ENCODE measurements at regions not wholly inside any gene's neighbourhood (a gene's known extent, or its start where the extent isn't known, plus 50 kb on each side); places are given as distances from the start of the nearest gene placed in this dataset.

GRCh38 chr7:33813331-33813730, 92.0 kb upstream of the BMPER start:
- no peak for DNase-seq (ENCODE audit: low spot score)

GRCh38 chr7:33814400-33814799, 90.9 kb upstream of the BMPER start:
- no peak for DNase-seq (ENCODE audit: low spot score)

GRCh38 chr7:33814936-33815335, 90.4 kb upstream of the BMPER start:
- no peak for DNase-seq (ENCODE audit: low spot score)

- DNase-seq (ENCODE audit: low spot score) = no peak
Observed at GRCh38 chr7:33815336-33815735, 90.0 kb upstream of the BMPER start.

GRCh38 chr7:33816106-33816505, 89.2 kb upstream of the BMPER start:
- no peak for DNase-seq (ENCODE audit: low spot score)

GRCh38 chr7:33819658-33820057, 85.7 kb upstream of the BMPER start:
- no peak for DNase-seq (ENCODE audit: low spot score)

- no peak for DNase-seq (ENCODE audit: low spot score)
Observed at GRCh38 chr7:33820206-33820605, 85.1 kb upstream of the BMPER start.

GRCh38 chr7:33821970-33822369, 83.4 kb upstream of the BMPER start:
- DNase-seq (ENCODE audit: low spot score) = no peak

- no peak for DNase-seq (ENCODE audit: low spot score)
Observed at GRCh38 chr7:33823913-33824312, 81.4 kb upstream of the BMPER start.

- DNase-seq (ENCODE audit: low spot score) = no peak
Observed at GRCh38 chr7:33824911-33825459, 80.4 kb upstream of the BMPER start.

- DNase-seq (ENCODE audit: low spot score) = no peak
Observed at GRCh38 chr7:33825644-33826043, 79.7 kb upstream of the BMPER start.

- DNase-seq (ENCODE audit: low spot score) = no peak
Observed at GRCh38 chr7:33829536-33829935, 75.8 kb upstream of the BMPER start.

- DNase-seq (ENCODE audit: low spot score) = no peak
Observed at GRCh38 chr7:33831389-33832141, 73.8 kb upstream of the BMPER start.

GRCh38 chr7:33832271-33832721, 73.0 kb upstream of the BMPER start:
- DNase-seq (ENCODE audit: low spot score) = no peak

GRCh38 chr7:33836797-33837355, 68.5 kb upstream of the BMPER start:
- DNase-seq (ENCODE audit: low spot score) = peak; percentile 19

GRCh38 chr7:33837356-33837851, 67.9 kb upstream of the BMPER start:
- no peak for DNase-seq (ENCODE audit: low spot score)

- no peak for DNase-seq (ENCODE audit: low spot score)
Observed at GRCh38 chr7:33841031-33841430, 64.3 kb upstream of the BMPER start.

- DNase-seq (ENCODE audit: low spot score) = peak; percentile 36
Observed at GRCh38 chr7:33841705-33842129, 63.6 kb upstream of the BMPER start.

GRCh38 chr7:33842150-33842549, 63.2 kb upstream of the BMPER start:
- no peak for DNase-seq (ENCODE audit: low spot score)

- DNase-seq (ENCODE audit: low spot score) = no peak
Observed at GRCh38 chr7:33845991-33846509, 59.3 kb upstream of the BMPER start.

- peak; percentile 36 for DNase-seq (ENCODE audit: low spot score)
Observed at GRCh38 chr7:33849004-33849403, 56.3 kb upstream of the BMPER start.

- DNase-seq (ENCODE audit: low spot score) = no peak
Observed at GRCh38 chr7:33849971-33850559, 55.3 kb upstream of the BMPER start.

All from A172 (cell line).